Trophoblast cell (in vitro differentiated cells and primary cell): ENCODE measurements at regions not wholly inside any gene's neighbourhood (a gene's known extent, or its start where the extent isn't known, plus 50 kb on each side); places are given as distances from the start of the nearest gene placed in this dataset.

ENCODE experiments used
- DNase-seq, 2 donors: peaks; one replicate each; pipeline ENCODE4 v3.0.0-alpha.2; 2016
- H2AFZ ChIP-seq: 2 replicates; pipeline ENCODE4 v1.6.1; 2013; ENCODE audit warnings: low read length, moderate library complexity, mild to moderate bottlenecking; ENCODE audit not compliant: insufficient read depth, poor library complexity
- H2AK5ac ChIP-seq: 2 replicates; pipeline ENCODE4 v1.6.1; 2013; ENCODE audit warnings: mild to moderate bottlenecking, low read length
- H2BK120ac ChIP-seq: 2 replicates; pipeline ENCODE4 v1.6.1; 2013; ENCODE audit warnings: low read length, mild to moderate bottlenecking, moderate library complexity; ENCODE audit not compliant: insufficient read depth, poor library complexity
- H2BK12ac ChIP-seq: 2 replicates; pipeline ENCODE4 v1.6.1; 2013; ENCODE audit warnings: mild to moderate bottlenecking, low read length, moderate library complexity
- H2BK5ac ChIP-seq: 2 replicates; pipeline ENCODE4 v1.6.1; 2013; ENCODE audit warnings: low read length, low read depth, moderate library complexity, mild to moderate bottlenecking; ENCODE audit not compliant: poor library complexity
- H3K14ac ChIP-seq: 2 replicates; pipeline ENCODE4 v1.6.1; 2013; ENCODE audit warnings: mild to moderate bottlenecking, low read length
- H3K18ac ChIP-seq: 2 replicates; pipeline ENCODE4 v1.6.1; 2013; ENCODE audit warnings: mild to moderate bottlenecking, low read length
- H3K23ac ChIP-seq: 2 replicates; pipeline ENCODE4 v1.6.1; 2013; ENCODE audit warnings: low read length
- H3K27ac ChIP-seq: 2 replicates; pipeline ENCODE4 v1.5.1; 2013; ENCODE audit warnings: low read depth, mild to moderate bottlenecking, inconsistent platforms, low read length, moderate library complexity
- H3K27me3 ChIP-seq: 2 replicates; pipeline ENCODE4 v1.6.1; 2013; ENCODE audit warnings: inconsistent platforms, mild to moderate bottlenecking, low read length, moderate library complexity; ENCODE audit not compliant: insufficient read depth
- H3K36me3 ChIP-seq, 2 experiments: 1 replicate in 1 of 2; 2 replicates in 1 of 2; pipeline ENCODE4 v1.6.1; 2013; ENCODE audit warnings: low read length in 2 of 2, mild to moderate bottlenecking in 2 of 2, moderate library complexity in 1 of 2; ENCODE audit not compliant: insufficient read depth in 2 of 2, control insufficient read depth in 1 of 2
- H3K4ac ChIP-seq: 2 replicates; pipeline ENCODE4 v1.6.1; 2013; ENCODE audit warnings: low read depth, mild to moderate bottlenecking, low read length, moderate library complexity
- H3K4me1 ChIP-seq, 2 experiments: 1 replicate in 1 of 2; 2 replicates in 1 of 2; pipeline ENCODE4 v1.6.1; 2013; ENCODE audit warnings: low read length in 2 of 2, mild to moderate bottlenecking in 2 of 2, moderate library complexity in 1 of 2; ENCODE audit not compliant: insufficient read depth in 2 of 2, control insufficient read depth in 1 of 2
- H3K4me2 ChIP-seq: 2 replicates; pipeline ENCODE4 v1.6.1; 2013; ENCODE audit warnings: inconsistent platforms, mild to moderate bottlenecking, low read length, moderate library complexity
- H3K4me3 ChIP-seq: 2 replicates; pipeline ENCODE4 v1.5.1; 2013; ENCODE audit warnings: mild to moderate bottlenecking, low read depth, low read length, inconsistent platforms
- H3K79me1 ChIP-seq: one replicate; pipeline ENCODE4 v1.6.1; 2013; ENCODE audit warnings: low read length
- H3K79me2 ChIP-seq: 2 replicates; pipeline ENCODE4 v1.6.1; 2013; ENCODE audit warnings: low read length, mild to moderate bottlenecking; ENCODE audit not compliant: control insufficient read depth, insufficient read depth, poor library complexity
- H3K9ac ChIP-seq: 2 replicates; pipeline ENCODE4 v1.6.1; 2013; ENCODE audit warnings: mild to moderate bottlenecking, low read length
- H3K9me3 ChIP-seq: 2 replicates; pipeline ENCODE4 v1.6.1; 2013; ENCODE audit warnings: low read depth, mild to moderate bottlenecking, control low read depth, inconsistent platforms, low read length; ENCODE audit not compliant: insufficient read depth
- H4K12ac ChIP-seq: 2 replicates; pipeline ENCODE4 v1.6.1; 2013; ENCODE audit warnings: low read depth, mild to moderate bottlenecking, low read length, moderate library complexity
- H4K8ac ChIP-seq: 2 replicates; pipeline ENCODE4 v1.6.1; 2013; ENCODE audit warnings: low read depth, mild to moderate bottlenecking, low read length, moderate library complexity
- H4K91ac ChIP-seq: one replicate; pipeline ENCODE4 v1.6.1; 2013; ENCODE audit warnings: low read depth, mild to moderate bottlenecking, low read length, moderate library complexity
- whole genome bisulfite sequencing: extraction: QIAGEN DNeasy Blood & Tissue Kit; methylation state at CpG from one replicate; pipeline ENCODE4 v1.1.7; 2013; ENCODE audit warnings: missing lambda C conversion rate; ENCODE audit not compliant: insufficient read length, insufficient coverage; ENCODE audit errors: extremely low coverage; 5-methylcytosine and 5-hydroxymethylcytosine counted together

DNA sequence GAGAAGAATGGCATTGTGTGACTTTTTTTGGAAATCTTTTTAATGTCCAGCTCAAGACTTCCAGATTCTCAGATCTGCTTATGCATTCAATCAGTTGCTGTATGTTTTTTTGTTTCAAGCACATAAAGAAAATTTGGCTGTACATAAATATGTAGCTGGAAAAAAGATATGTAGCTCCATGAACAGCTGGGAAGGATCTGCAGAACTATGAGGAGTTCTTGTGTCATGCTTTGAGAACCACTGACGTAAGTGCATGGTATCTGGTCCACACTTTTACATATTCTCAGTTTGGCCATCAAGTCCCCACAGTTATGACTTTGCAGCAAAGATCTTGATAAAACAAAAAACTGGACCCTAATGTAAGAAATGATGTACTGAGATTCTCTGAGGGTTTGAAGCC lies 165.9 kb downstream of the KIT start:
- DNase-seq = no peak
- H2AK5ac ChIP-seq = no peak overlapping the region
- WGBS = no CpG with 5 or more reads among the region's 1 CpG
- no peak overlapping the region for H3K18ac ChIP-seq
- no peaks in the 10 kb centered on the region for H3K4me1 ChIP-seq
- H2AFZ ChIP-seq = no peak overlapping the region
- H3K27me3 ChIP-seq = no peaks in the 10 kb centered on the region
- no peaks in the 10 kb centered on the region for H3K79me1 ChIP-seq
- no peak overlapping the region for H3K27ac ChIP-seq
- H3K4me2 ChIP-seq = no peak overlapping the region
- H3K36me3 ChIP-seq = no peaks in the 10 kb centered on the region
- H2BK5ac ChIP-seq = no peak overlapping the region
- H4K8ac ChIP-seq = no peak overlapping the region
- no peak overlapping the region for H4K91ac ChIP-seq
- no peak overlapping the region for H3K4ac ChIP-seq
- H3K79me2 ChIP-seq = no peaks in the 10 kb centered on the region
- H4K12ac ChIP-seq = no peak overlapping the region
- H2BK12ac ChIP-seq = no peak overlapping the region
- H2BK120ac ChIP-seq = no peak overlapping the region
- no peak overlapping the region for H3K9ac ChIP-seq
- H3K14ac ChIP-seq = no peak overlapping the region
- H3K9me3 ChIP-seq = no peaks in the 10 kb centered on the region
- H3K23ac ChIP-seq = no peak overlapping the region
- no peak overlapping the region for H3K4me3 ChIP-seq

DNA sequence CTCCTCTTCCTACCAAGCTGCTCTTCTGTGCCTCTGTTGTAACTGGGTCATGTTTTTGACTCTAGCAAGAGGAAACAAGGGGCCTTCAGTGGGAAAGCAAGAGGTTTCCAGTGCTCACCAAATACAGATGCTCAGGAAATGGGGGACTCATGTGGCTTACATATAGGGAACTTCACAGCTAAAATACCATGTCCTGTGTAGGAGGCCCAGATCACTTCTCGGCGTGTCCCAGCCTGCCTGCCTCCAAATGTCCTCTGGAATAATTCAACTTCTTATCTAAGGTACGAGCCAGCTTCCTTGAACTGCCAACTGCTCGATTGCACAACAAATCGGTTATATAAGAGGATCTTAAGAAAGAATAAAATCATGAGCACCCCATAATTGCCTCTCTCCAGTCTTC lies 161.3 kb downstream of the KIT start:
- H3K27me3 ChIP-seq = no peaks in the 10 kb centered on the region
- no peaks in the 10 kb centered on the region for H3K4me1 ChIP-seq
- H2BK5ac ChIP-seq = no peak overlapping the region
- H3K79me2 ChIP-seq = no peaks in the 10 kb centered on the region
- H3K4me3 ChIP-seq = no peak overlapping the region
- H3K27ac ChIP-seq = no peak overlapping the region
- no peak for DNase-seq
- no peak overlapping the region for H3K4ac ChIP-seq
- H3K23ac ChIP-seq = no peak overlapping the region
- H3K4me2 ChIP-seq = no peak overlapping the region
- no peak overlapping the region for H4K12ac ChIP-seq
- H2BK12ac ChIP-seq = no peak overlapping the region
- H3K36me3 ChIP-seq = no peaks in the 10 kb centered on the region
- H3K18ac ChIP-seq = no peak overlapping the region
- WGBS = no CpG with 5 or more reads among the region's 5 CpGs
- H3K9ac ChIP-seq = no peak overlapping the region
- no peaks in the 10 kb centered on the region for H3K9me3 ChIP-seq
- no peak overlapping the region for H4K8ac ChIP-seq
- no peak overlapping the region for H2AK5ac ChIP-seq
- no peak overlapping the region for H2AFZ ChIP-seq
- H3K79me1 ChIP-seq = no peaks in the 10 kb centered on the region
- H3K14ac ChIP-seq = no peak overlapping the region
- H4K91ac ChIP-seq = no peak overlapping the region
- no peak overlapping the region for H2BK120ac ChIP-seq

DNA sequence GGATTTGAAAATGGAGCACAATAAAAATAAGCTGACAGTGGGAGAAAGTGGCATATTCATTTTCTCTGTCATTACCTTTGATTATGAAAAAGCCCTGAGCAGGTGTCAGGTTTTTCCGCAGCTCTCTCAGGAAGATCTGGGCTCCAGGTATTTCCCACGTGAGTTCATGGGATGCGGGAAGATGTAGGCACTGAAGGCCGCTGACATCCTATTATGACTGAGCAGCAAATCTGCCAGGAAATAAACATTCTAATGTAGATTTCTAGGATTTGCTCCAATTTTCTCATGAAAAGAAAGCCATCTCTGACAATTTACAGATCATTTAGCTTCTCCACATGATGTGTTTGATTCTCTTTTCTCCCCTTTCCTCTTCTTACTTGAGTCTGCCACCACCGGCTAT lies 160.7 kb downstream of the KIT start:
- Histone ChIP-seq H4K12ac (no peak overlapping the region), H2AFZ (no peak overlapping the region), H3K4me2 (no peak overlapping the region), H3K4me1 (no peaks in the 10 kb centered on the region), H2AK5ac (no peak overlapping the region), H2BK120ac (no peak overlapping the region), H3K9me3 (no peaks in the 10 kb centered on the region), H3K9ac (no peak overlapping the region), H3K79me2 (no peaks in the 10 kb centered on the region), H4K91ac (no peak overlapping the region), H3K27ac (no peak overlapping the region), H3K23ac (no peak overlapping the region), H4K8ac (no peak overlapping the region), H3K4ac (no peak overlapping the region), H3K4me3 (no peak overlapping the region), H2BK12ac (no peak overlapping the region), H3K18ac (no peak overlapping the region), H3K14ac (no peak overlapping the region), H3K79me1 (no peaks in the 10 kb centered on the region), H3K36me3 (no peaks in the 10 kb centered on the region), H2BK5ac (no peak overlapping the region), H3K27me3 (no peaks in the 10 kb centered on the region)
- no CpG with 5 or more reads among the region's 5 CpGs for WGBS
- DNase-seq = no peak

DNA sequence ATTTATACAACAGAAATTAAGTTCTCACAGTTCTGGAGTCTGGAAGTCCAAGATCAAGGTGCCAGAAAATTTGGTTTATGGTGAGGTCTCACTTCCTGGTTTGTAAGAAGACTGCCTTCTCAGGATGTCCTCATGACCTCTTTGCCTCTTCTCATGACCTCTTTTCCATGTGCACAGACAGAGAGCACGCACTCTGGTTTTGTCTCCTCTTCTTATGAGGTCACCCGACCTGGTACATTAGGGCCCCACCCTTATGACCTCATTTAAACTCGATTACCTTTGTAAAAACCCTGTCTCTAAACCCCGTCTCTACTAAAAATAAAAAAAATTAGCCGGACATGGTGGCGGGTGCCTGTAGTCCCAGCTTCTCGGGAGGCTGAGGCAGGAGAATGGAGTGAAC lies 155.9 kb downstream of the KIT start:
- Histone ChIP-seq H2AFZ (no peak overlapping the region), H3K9ac (no peak overlapping the region), H3K4me2 (no peak overlapping the region), H3K23ac (no peak overlapping the region), H2BK120ac (no peak overlapping the region), H4K12ac (no peak overlapping the region), H3K14ac (no peak overlapping the region), H3K18ac (no peak overlapping the region), H3K9me3 (no peaks in the 10 kb centered on the region), H2BK5ac (no peak overlapping the region), H3K36me3 (no peaks in the 10 kb centered on the region), H3K27ac (no peak overlapping the region), H4K8ac (no peak overlapping the region), H3K4me1 (no peaks in the 10 kb centered on the region), H3K4ac (no peak overlapping the region), H4K91ac (no peak overlapping the region), H3K27me3 (no peaks in the 10 kb centered on the region), H3K79me1 (no peaks in the 10 kb centered on the region), H2BK12ac (no peak overlapping the region), H3K79me2 (no peaks in the 10 kb centered on the region), H3K4me3 (no peak overlapping the region), H2AK5ac (no peak overlapping the region)
- WGBS = no CpG with 5 or more reads among the region's 7 CpGs
- DNase-seq = no peak

DNA sequence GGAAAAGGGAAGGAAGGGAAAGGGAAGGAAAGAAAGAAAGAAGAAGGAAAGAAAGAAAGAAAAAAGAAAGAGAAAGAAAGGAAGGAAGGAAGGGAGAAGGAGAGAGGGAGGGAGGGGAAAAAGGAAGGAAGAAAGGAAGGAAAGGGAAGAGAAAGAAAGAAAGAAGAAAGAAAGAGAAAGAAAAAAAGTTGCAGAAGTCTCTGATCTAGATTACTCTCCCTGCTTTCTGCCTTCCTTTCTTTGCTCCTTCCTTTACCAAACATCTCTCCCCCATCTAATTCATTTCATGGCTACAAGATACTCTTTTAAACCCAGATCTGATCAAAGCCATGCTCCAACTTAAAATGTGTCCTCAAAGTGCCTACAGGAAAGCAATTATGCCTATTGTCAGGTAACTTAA lies 148.6 kb downstream of the KIT start:
- no peak overlapping the region for H2BK12ac ChIP-seq
- H4K8ac ChIP-seq = no peak overlapping the region
- no peak overlapping the region for H2AFZ ChIP-seq
- H3K4me3 ChIP-seq = no peak overlapping the region
- no peak overlapping the region for H3K18ac ChIP-seq
- DNase-seq = no peak
- H3K27me3 ChIP-seq = no peaks in the 10 kb centered on the region
- no peaks in the 10 kb centered on the region for H3K79me2 ChIP-seq
- H2BK5ac ChIP-seq = no peak overlapping the region
- H3K27ac ChIP-seq = no peak overlapping the region
- no peak overlapping the region for H3K9ac ChIP-seq
- H3K79me1 ChIP-seq = no peaks in the 10 kb centered on the region
- H3K14ac ChIP-seq = no peak overlapping the region
- no peak overlapping the region for H2BK120ac ChIP-seq
- peaks cover 4% of the 10 kb centered on the region for H3K9me3 ChIP-seq
- no peak overlapping the region for H4K12ac ChIP-seq
- no peak overlapping the region for H3K23ac ChIP-seq
- H4K91ac ChIP-seq = no peak overlapping the region
- H2AK5ac ChIP-seq = no peak overlapping the region
- H3K4me1 ChIP-seq = no peaks in the 10 kb centered on the region
- H3K36me3 ChIP-seq = no peaks in the 10 kb centered on the region
- H3K4me2 ChIP-seq = no peak overlapping the region
- no peak overlapping the region for H3K4ac ChIP-seq
